SK-N-SH (cell line): ENCODE measurements at regions not wholly inside any gene's neighbourhood (a gene's known extent, or its start where the extent isn't known, plus 50 kb on each side); places are given as distances from the start of the nearest gene placed in this dataset.

ENCODE experiments used
- CTCF ChIA-PET: fragments of 300-600, 350-600 bp; formaldehyde crosslinking; extraction: SDS; loops from one replicate; lab custom pipeline; 2021; lab: Yijun Ruan, JAX
- POLR2A ChIA-PET: fragments of 350-600 bp; sonication (Branson Sonifier 250); formaldehyde crosslinking; extraction: SDS; loops from one replicate; lab custom pipeline; 2020; ENCODE audit warnings: antibody characterized with exemption, inconsistent platforms; lab: Yijun Ruan, JAX
- DNase-seq: peaks from one replicate; pipeline ENCODE4 v3.0.0; 2012
- H2AFZ ChIP-seq: fragments of 200-600 bp; sonication (generic); 2 replicates; pipeline ENCODE4 v1.8.1; 2016; ENCODE audit warnings: antibody characterized with exemption, mild to moderate bottlenecking, low read depth
- H3F3A ChIP-seq: fragments of 200-600 bp; sonication (generic); replicated peaks from 2 replicates; pipeline ENCODE3; 2016; ENCODE audit warnings: antibody characterized with exemption, mild to moderate bottlenecking; ENCODE audit not compliant: insufficient read depth
- H3K27ac ChIP-seq, 2 experiments: fragments of 200-500 bp in 1 of 2; fragments of 200-600 bp in 1 of 2; sonication (Bioruptor generic) in 1 of 2; sonication (generic), shearing (Covaris generic) in 1 of 2; 2 replicates each; pipeline versions ENCODE4 v1.5.1 to v1.6.1; 2014 to 2016; ENCODE audit warnings: low read depth in 2 of 2, inconsistent platforms in 1 of 2, low read length in 1 of 2, mild to moderate bottlenecking in 1 of 2, mixed read lengths in 1 of 2
- H3K27me3 ChIP-seq: fragments of 200-600 bp; sonication (generic), shearing (Covaris generic); 2 replicates; pipeline ENCODE4 v1.6.1; 2016; ENCODE audit warnings: mixed run types; ENCODE audit not compliant: insufficient read depth
- H3K36me3 ChIP-seq, 2 experiments: fragments of 200-500 bp in 1 of 2; fragments of 200-600 bp in 1 of 2; sonication (Bioruptor generic) in 1 of 2; sonication (generic) in 1 of 2; replicated peaks in 1 of 2; 2 replicates each; pipeline versions ENCODE3 to v1.5.1; 2014 to 2016; ENCODE audit warnings: low read length in 1 of 2, mild to moderate bottlenecking in 1 of 2; ENCODE audit not compliant: insufficient read depth in 2 of 2, control insufficient read depth in 1 of 2
- H3K4me1 ChIP-seq, 2 experiments: fragments of 200-500 bp in 1 of 2; fragments of 200-600 bp in 1 of 2; sonication (Bioruptor generic) in 1 of 2; sonication (generic), shearing (Covaris generic) in 1 of 2; 2 replicates each; pipeline versions ENCODE4 v1.5.1 to v1.6.1; 2014 to 2016; ENCODE audit warnings: low read depth in 1 of 2, low read length in 1 of 2, mixed run types in 1 of 2; ENCODE audit not compliant: insufficient read depth in 2 of 2, control insufficient read depth in 1 of 2
- H3K4me2 ChIP-seq: fragments of 200-600 bp; sonication (generic), shearing (Covaris generic); 2 replicates; pipeline ENCODE4 v1.6.1; 2017; ENCODE audit warnings: mixed run types
- H3K4me3 ChIP-seq, 2 experiments: fragments of 200-500 bp in 1 of 2; fragments of 200-600 bp in 1 of 2; sonication (Bioruptor generic) in 1 of 2; sonication (generic), shearing (Covaris generic) in 1 of 2; 2 replicates each; pipeline versions ENCODE4 v1.5.1 to v1.8.1; 2014 to 2016; ENCODE audit warnings: low read depth in 2 of 2, inconsistent platforms in 1 of 2, low read length in 1 of 2, mild to moderate bottlenecking in 1 of 2, mixed read lengths in 1 of 2, moderate library complexity in 1 of 2
- H3K79me2 ChIP-seq: fragments of 200-600 bp; sonication (generic); 2 replicates; pipeline ENCODE4 v1.8.1; 2017; ENCODE audit warnings: mild to moderate bottlenecking; ENCODE audit not compliant: insufficient read depth
- H3K9ac ChIP-seq: fragments of 200-600 bp; sonication (generic); 2 replicates; pipeline ENCODE4 v1.6.1; 2017; ENCODE audit warnings: mixed run types
- H3K9me2 ChIP-seq: fragments of 200-600 bp; sonication (generic); 2 replicates; pipeline ENCODE4 v1.6.1; 2017; ENCODE audit warnings: mixed run types
- H3K9me3 ChIP-seq: fragments of 200-600 bp; sonication (generic); 2 replicates; pipeline ENCODE4 v1.6.1; 2017; ENCODE audit warnings: mixed run types, mild to moderate bottlenecking, moderate library complexity
- H4K20me1 ChIP-seq: fragments of 200-600 bp; sonication (generic); 2 replicates; pipeline ENCODE4 v1.6.1; 2017; ENCODE audit warnings: mild to moderate bottlenecking, mixed run types; ENCODE audit not compliant: insufficient read depth
- CHD2 ChIP-seq: fragments of 150-350 bp; IDR thresholded peaks from 2 replicates; pipeline ENCODE4 v1.6.1; 2018; ENCODE audit warnings: low read length; ENCODE audit not compliant: partially characterized antibody
- ELF1 ChIP-seq: IDR thresholded peaks from 2 replicates; pipeline ENCODE4 v1.4.0; 2012
- EZH2phosphoT487 ChIP-seq: fragments of 200-600 bp; sonication (generic); IDR thresholded peaks from 2 replicates; pipeline ENCODE4 v1.6.1; 2017; ENCODE audit warnings: low read depth, mixed run types, mild to moderate bottlenecking, antibody characterized with exemption, moderate library complexity, borderline replicate concordance
- GABPA ChIP-seq: IDR thresholded peaks from 2 replicates; pipeline ENCODE4 v1.4.0; 2012; ENCODE audit warnings: low read depth, mild to moderate bottlenecking
- GATA2 ChIP-seq: sonication (generic); formaldehyde crosslinking; IDR thresholded peaks from 2 replicates; pipeline ENCODE4 v1.5.0; 2020; ENCODE audit warnings: mild to moderate bottlenecking, missing genetic modification reagents
- JUND ChIP-seq: IDR thresholded peaks from 2 replicates; pipeline ENCODE4 v1.4.0; 2012
- MEF2A ChIP-seq: IDR thresholded peaks from 2 replicates; pipeline ENCODE4 v1.4.0; 2012; ENCODE audit warnings: low read depth, borderline replicate concordance
- MXI1 ChIP-seq: IDR thresholded peaks from 2 replicates; pipeline ENCODE4 v1.6.1; 2012; ENCODE audit warnings: mild to moderate bottlenecking, low read depth, low read length, improper control_type of control experiment
- NRF1 ChIP-seq: IDR thresholded peaks from 2 replicates; pipeline ENCODE4 v1.6.1; 2012; ENCODE audit warnings: low read depth, mild to moderate bottlenecking, low read length
- RAD21 ChIP-seq: IDR thresholded peaks from 2 replicates; pipeline ENCODE4 v1.6.1; 2012; ENCODE audit warnings: mild to moderate bottlenecking, low read length
- RFX5 ChIP-seq: IDR thresholded peaks from 2 replicates; pipeline ENCODE4 v1.6.1; 2012; ENCODE audit warnings: mild to moderate bottlenecking, improper control_type of control experiment, low read length
- RXRA ChIP-seq: IDR thresholded peaks from 2 replicates; pipeline ENCODE4 v1.4.0; 2012; ENCODE audit warnings: low read depth, mild to moderate bottlenecking, borderline replicate concordance
- TCF12 ChIP-seq: IDR thresholded peaks from 2 replicates; pipeline ENCODE4 v1.4.0; 2012
- TEAD4 ChIP-seq: IDR thresholded peaks from 2 replicates; pipeline ENCODE4 v1.4.0; 2012; ENCODE audit warnings: mild to moderate bottlenecking, borderline replicate concordance; ENCODE audit not compliant: insufficient read depth
- WGBS: methylation state at CpG from one replicate; pipeline ENCODE4 v1.1.6; 2017; ENCODE audit warnings: low lambda C conversion rate; 5-methylcytosine and 5-hydroxymethylcytosine counted together
- TF ChIP-seq, protein P1 (sequence below): IDR thresholded peaks from 2 replicates; pipeline ENCODE4 v1.4.0; 2012; ENCODE audit warnings: low read depth, borderline replicate concordance
- TF ChIP-seq, protein P2 (sequence below): fragments of 150-350 bp; IDR thresholded peaks from 2 replicates; pipeline ENCODE4 v1.6.1; 2016; ENCODE audit warnings: mild to moderate bottlenecking, low read depth, low read length
- TF ChIP-seq, protein P3 (sequence below): IDR thresholded peaks from 2 replicates; pipeline ENCODE4 v1.6.1; 2012; ENCODE audit warnings: mild to moderate bottlenecking, low read depth, low read length, moderate library complexity

DNA sequence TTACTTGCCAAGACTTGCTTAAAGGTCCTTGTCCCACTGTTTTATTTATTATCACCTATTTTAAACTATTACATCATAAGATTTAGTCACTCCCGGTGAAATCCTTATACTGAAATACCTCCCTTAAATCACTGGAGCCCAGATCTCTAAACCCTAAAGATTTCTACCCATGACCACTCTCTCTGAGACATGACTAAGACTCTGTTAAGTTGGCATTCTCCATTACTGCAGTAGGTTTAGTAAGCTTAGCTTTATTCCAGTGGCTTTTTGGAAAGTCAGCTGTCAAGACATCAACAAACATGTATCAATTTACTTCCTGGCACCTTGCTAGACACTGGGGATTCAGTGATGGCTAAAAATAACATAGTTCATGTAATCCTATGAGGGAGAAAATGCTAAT is 874.2 kb downstream of the KCNMA1 start:
- no peak for DNase-seq
- no peak for TF ChIP-seq GATA2 (CRISPR knock-in tag)
- TF ChIP-seq NRF1: no peak
- no peak for TF ChIP-seq MEF2A
- no peak for TF ChIP-seq GABPA
- TF ChIP-seq RXRA: no peak
- TF ChIP-seq, protein P1, sequence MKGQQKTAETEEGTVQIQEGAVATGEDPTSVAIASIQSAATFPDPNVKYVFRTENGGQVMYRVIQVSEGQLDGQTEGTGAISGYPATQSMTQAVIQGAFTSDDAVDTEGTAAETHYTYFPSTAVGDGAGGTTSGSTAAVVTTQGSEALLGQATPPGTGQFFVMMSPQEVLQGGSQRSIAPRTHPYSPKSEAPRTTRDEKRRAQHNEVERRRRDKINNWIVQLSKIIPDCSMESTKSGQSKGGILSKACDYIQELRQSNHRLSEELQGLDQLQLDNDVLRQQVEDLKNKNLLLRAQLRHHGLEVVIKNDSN: no peak
- TF ChIP-seq TCF12: no peak
- no peak for TF ChIP-seq CHD2
- no peak for TF ChIP-seq JUND
- no peak for TF ChIP-seq ELF1
- TF ChIP-seq, protein P2, sequence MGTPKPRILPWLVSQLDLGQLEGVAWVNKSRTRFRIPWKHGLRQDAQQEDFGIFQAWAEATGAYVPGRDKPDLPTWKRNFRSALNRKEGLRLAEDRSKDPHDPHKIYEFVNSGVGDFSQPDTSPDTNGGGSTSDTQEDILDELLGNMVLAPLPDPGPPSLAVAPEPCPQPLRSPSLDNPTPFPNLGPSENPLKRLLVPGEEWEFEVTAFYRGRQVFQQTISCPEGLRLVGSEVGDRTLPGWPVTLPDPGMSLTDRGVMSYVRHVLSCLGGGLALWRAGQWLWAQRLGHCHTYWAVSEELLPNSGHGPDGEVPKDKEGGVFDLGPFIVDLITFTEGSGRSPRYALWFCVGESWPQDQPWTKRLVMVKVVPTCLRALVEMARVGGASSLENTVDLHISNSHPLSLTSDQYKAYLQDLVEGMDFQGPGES: no peak
- TF ChIP-seq MXI1: no peak
- TF ChIP-seq TEAD4: no peak
- TF ChIP-seq RFX5: no peak
- TF ChIP-seq, protein P3, sequence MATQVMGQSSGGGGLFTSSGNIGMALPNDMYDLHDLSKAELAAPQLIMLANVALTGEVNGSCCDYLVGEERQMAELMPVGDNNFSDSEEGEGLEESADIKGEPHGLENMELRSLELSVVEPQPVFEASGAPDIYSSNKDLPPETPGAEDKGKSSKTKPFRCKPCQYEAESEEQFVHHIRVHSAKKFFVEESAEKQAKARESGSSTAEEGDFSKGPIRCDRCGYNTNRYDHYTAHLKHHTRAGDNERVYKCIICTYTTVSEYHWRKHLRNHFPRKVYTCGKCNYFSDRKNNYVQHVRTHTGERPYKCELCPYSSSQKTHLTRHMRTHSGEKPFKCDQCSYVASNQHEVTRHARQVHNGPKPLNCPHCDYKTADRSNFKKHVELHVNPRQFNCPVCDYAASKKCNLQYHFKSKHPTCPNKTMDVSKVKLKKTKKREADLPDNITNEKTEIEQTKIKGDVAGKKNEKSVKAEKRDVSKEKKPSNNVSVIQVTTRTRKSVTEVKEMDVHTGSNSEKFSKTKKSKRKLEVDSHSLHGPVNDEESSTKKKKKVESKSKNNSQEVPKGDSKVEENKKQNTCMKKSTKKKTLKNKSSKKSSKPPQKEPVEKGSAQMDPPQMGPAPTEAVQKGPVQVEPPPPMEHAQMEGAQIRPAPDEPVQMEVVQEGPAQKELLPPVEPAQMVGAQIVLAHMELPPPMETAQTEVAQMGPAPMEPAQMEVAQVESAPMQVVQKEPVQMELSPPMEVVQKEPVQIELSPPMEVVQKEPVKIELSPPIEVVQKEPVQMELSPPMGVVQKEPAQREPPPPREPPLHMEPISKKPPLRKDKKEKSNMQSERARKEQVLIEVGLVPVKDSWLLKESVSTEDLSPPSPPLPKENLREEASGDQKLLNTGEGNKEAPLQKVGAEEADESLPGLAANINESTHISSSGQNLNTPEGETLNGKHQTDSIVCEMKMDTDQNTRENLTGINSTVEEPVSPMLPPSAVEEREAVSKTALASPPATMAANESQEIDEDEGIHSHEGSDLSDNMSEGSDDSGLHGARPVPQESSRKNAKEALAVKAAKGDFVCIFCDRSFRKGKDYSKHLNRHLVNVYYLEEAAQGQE: no peak
- no peak for TF ChIP-seq EZH2phosphoT487
- TF ChIP-seq RAD21: no peak
- no peak overlapping the region for H3K9ac ChIP-seq
- CTCF ChIA-PET: interaction anchor here (1.0 kb wide), 1 partner anchor 116 kb away, joined by 3 read pairs; no protein-coding TSS in a partner anchor
- H3F3A ChIP-seq: no peaks in the 10 kb centered on the region
- 67% methylated on average over 1 of the region's 1 CpG for WGBS
- H2AFZ ChIP-seq: no peak overlapping the region
- no peaks in the 10 kb centered on the region for H3K36me3 ChIP-seq
- no peak overlapping the region for H3K4me3 ChIP-seq
- POLR2A ChIA-PET: no interaction called here
- no peaks in the 10 kb centered on the region for H3K27me3 ChIP-seq
- H3K79me2 ChIP-seq: no peaks in the 10 kb centered on the region
- H3K9me2 ChIP-seq: no peaks in the 10 kb centered on the region
- peaks cover 0 to 2% of the 10 kb centered on the region in 2 experiments; a peak in 1 of 4 replicates for H3K4me1 ChIP-seq
- no peaks in the 10 kb centered on the region for H3K9me3 ChIP-seq
- H3K27ac ChIP-seq: no peak overlapping the region
- H4K20me1 ChIP-seq: no peaks in the 10 kb centered on the region
- H3K4me2 ChIP-seq: no peak overlapping the region
